ENCODE measurements at regions not wholly inside any gene's neighbourhood (a gene's known extent, or its start where the extent isn't known, plus 50 kb on each side); places are given as distances from the start of the nearest gene placed in this dataset.

DNA sequence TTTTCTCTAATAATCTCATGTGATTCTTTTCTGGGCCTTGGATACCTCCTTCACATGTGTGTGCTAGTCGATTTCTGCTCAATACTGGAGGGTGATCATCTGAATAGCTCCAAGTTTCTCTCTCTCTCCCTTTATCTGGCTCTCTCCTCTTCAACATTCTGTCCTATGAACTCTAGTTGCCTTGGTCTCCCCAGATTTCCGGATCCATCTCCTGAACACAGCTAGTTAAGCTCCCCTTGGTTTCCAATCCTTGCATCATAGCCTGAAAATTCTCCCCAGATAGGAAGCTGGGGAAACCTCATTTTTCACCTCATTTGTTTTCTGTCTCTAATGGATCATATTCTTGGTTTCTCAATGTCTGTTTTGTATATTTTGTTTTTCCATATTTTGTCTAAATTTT is 832.3 kb downstream of the MTRR start:
- TF ChIP-seq POLR2A (IDR thresholded peaks at IDR 0.05; ENCODE audit: extremely low read depth, insufficient read length), result no peak
- TF ChIP-seq, protein P1, sequence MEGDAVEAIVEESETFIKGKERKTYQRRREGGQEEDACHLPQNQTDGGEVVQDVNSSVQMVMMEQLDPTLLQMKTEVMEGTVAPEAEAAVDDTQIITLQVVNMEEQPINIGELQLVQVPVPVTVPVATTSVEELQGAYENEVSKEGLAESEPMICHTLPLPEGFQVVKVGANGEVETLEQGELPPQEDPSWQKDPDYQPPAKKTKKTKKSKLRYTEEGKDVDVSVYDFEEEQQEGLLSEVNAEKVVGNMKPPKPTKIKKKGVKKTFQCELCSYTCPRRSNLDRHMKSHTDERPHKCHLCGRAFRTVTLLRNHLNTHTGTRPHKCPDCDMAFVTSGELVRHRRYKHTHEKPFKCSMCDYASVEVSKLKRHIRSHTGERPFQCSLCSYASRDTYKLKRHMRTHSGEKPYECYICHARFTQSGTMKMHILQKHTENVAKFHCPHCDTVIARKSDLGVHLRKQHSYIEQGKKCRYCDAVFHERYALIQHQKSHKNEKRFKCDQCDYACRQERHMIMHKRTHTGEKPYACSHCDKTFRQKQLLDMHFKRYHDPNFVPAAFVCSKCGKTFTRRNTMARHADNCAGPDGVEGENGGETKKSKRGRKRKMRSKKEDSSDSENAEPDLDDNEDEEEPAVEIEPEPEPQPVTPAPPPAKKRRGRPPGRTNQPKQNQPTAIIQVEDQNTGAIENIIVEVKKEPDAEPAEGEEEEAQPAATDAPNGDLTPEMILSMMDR (IDR thresholded peaks at IDR 0.05; ENCODE audit: low read depth, low read length), result no peak
- TF ChIP-seq, protein P2, sequence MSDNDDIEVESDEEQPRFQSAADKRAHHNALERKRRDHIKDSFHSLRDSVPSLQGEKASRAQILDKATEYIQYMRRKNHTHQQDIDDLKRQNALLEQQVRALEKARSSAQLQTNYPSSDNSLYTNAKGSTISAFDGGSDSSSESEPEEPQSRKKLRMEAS (IDR thresholded peaks at IDR 0.05; ENCODE audit: low read depth, low read length), result no peak
- no peak for TF ChIP-seq MYC (IDR thresholded peaks at IDR 0.05; ENCODE audit: low read depth, low read length)
